Activated CD4-positive, alpha-beta memory T cell treated with anti-CD3 and anti-CD28 coated beads for 36 hours (primary cell): ENCODE measurements at regions not wholly inside any gene's neighbourhood (a gene's known extent, or its start where the extent isn't known, plus 50 kb on each side); places are given as distances from the start of the nearest gene placed in this dataset.

ENCODE experiments used
- CTCF ChIA-PET: fragments of 350-600 bp; sonication (Branson Sonifier 250); formaldehyde crosslinking; loops from one replicate; lab custom pipeline; 2021; ENCODE audit warnings: antibody characterized with exemption, inconsistent platforms; lab: Charles Lee
- POLR2A ChIA-PET: fragments of 350-600 bp; sonication (Branson Sonifier 250); formaldehyde crosslinking; loops from one replicate; lab custom pipeline; 2021; ENCODE audit warnings: antibody characterized with exemption; lab: Charles Lee
- DNase-seq: peaks from one replicate; pipeline ENCODE4 v3.0.0-alpha.2; 2020
- H3K27ac Mint-ChIP-seq: one replicate; pipeline ENCODE4 v1.8.0; 2021; ENCODE audit warnings: mixed read lengths
- H3K27me3 Mint-ChIP-seq: one replicate; pipeline ENCODE4 v1.8.0; 2021; ENCODE audit warnings: mixed read lengths
- H3K36me3 Mint-ChIP-seq: one replicate; pipeline ENCODE4 v1.8.0; 2021; ENCODE audit warnings: mixed read lengths
- H3K4me1 Mint-ChIP-seq: one replicate; pipeline ENCODE4 v1.8.0; 2021; ENCODE audit warnings: low read depth, mixed read lengths
- H3K4me3 Mint-ChIP-seq: one replicate; pipeline ENCODE4 v1.8.0; 2021; ENCODE audit warnings: mild to moderate bottlenecking, mixed read lengths
- H3K9me3 Mint-ChIP-seq: one replicate; pipeline ENCODE4 v1.8.0; 2021; ENCODE audit warnings: mixed read lengths
- intact Hi-C: fragments of 100-400 bp; cut with micrococcal nuclease; formaldehyde crosslinking; loops from one replicate; pipeline ENCODE4 v1.15.1; 2023

GRCh38 chr1:80023358-80023757 lies 1016.8 kb upstream of the ADGRL4 start:
- H3K27me3 Mint-ChIP-seq = no peaks in the 10 kb centered on the region
- H3K27ac Mint-ChIP-seq = no peak overlapping the region
- intact Hi-C loops = no loop called here
- no peaks in the 10 kb centered on the region for H3K4me1 Mint-ChIP-seq
- H3K4me3 Mint-ChIP-seq = no peak overlapping the region
- no peaks in the 10 kb centered on the region for H3K36me3 Mint-ChIP-seq
- ChIA-PET CTCF (no interaction called here), POLR2A (no interaction called here)
- DNase-seq = no peak
- peaks cover 5% of the 10 kb centered on the region for H3K9me3 Mint-ChIP-seq

GRCh38 chr1:80021891-80022290 lies 1015.4 kb upstream of the ADGRL4 start:
- intact Hi-C loops = no loop called here
- POLR2A ChIA-PET = no interaction called here

GRCh38 chr1:80018348-80018747 lies 1011.8 kb upstream of the ADGRL4 start:
- H3K27ac Mint-ChIP-seq = no peak overlapping the region
- H3K4me1 Mint-ChIP-seq = no peaks in the 10 kb centered on the region
- no peak overlapping the region for H3K4me3 Mint-ChIP-seq
- no peak for DNase-seq
- ChIA-PET POLR2A (no interaction called here), CTCF (no interaction called here)
- H3K9me3 Mint-ChIP-seq = peaks cover 3% of the 10 kb centered on the region
- no peaks in the 10 kb centered on the region for H3K36me3 Mint-ChIP-seq
- intact Hi-C loops = no loop called here
- H3K27me3 Mint-ChIP-seq = no peaks in the 10 kb centered on the region

More at GRCh38 chr1:80021891-80022290, 1015.4 kb upstream of the ADGRL4 start:
- Mint-ChIP-seq H3K4me1 (no peaks in the 10 kb centered on the region), H3K4me3 (no peak overlapping the region), H3K27ac (no peak overlapping the region), H3K27me3 (no peaks in the 10 kb centered on the region), H3K9me3 (peaks cover 3% of the 10 kb centered on the region), H3K36me3 (no peaks in the 10 kb centered on the region)
- DNase-seq = no peak
- CTCF ChIA-PET = no interaction called here

GRCh38 chr1:80008934-80009333 lies 1002.4 kb upstream of the ADGRL4 start:
- intact Hi-C loops = no loop called here
- H3K27ac Mint-ChIP-seq = no peak overlapping the region
- ChIA-PET POLR2A (no interaction called here), CTCF (no interaction called here)
- DNase-seq = no peak
- H3K9me3 Mint-ChIP-seq = peaks cover 9% of the 10 kb centered on the region
- H3K4me1 Mint-ChIP-seq = no peaks in the 10 kb centered on the region
- H3K4me3 Mint-ChIP-seq = no peak overlapping the region
- no peaks in the 10 kb centered on the region for H3K27me3 Mint-ChIP-seq
- H3K36me3 Mint-ChIP-seq = no peaks in the 10 kb centered on the region

GRCh38 chr1:80003250-80003649 lies 996.7 kb upstream of the ADGRL4 start:
- H3K36me3 Mint-ChIP-seq = no peaks in the 10 kb centered on the region
- CTCF ChIA-PET = no interaction called here
- DNase-seq = no peak
- peaks cover 12% of the 10 kb centered on the region for H3K9me3 Mint-ChIP-seq
- POLR2A ChIA-PET = no interaction called here
- no peak overlapping the region for H3K27ac Mint-ChIP-seq
- H3K27me3 Mint-ChIP-seq = no peaks in the 10 kb centered on the region
- intact Hi-C loops = no loop called here
- H3K4me1 Mint-ChIP-seq = no peaks in the 10 kb centered on the region
- no peak overlapping the region for H3K4me3 Mint-ChIP-seq

- POLR2A ChIA-PET = no interaction called here
- Mint-ChIP-seq H3K9me3 (peaks cover 2% of the 10 kb centered on the region), H3K4me3 (no peak overlapping the region), H3K27ac (no peak overlapping the region), H3K36me3 (no peaks in the 10 kb centered on the region), H3K4me1 (no peaks in the 10 kb centered on the region), H3K27me3 (no peaks in the 10 kb centered on the region)
- CTCF ChIA-PET = no interaction called here
- DNase-seq = no peak
- intact Hi-C loops = no loop called here
These were observed 981.9 kb upstream of the ADGRL4 start for GRCh38 chr1:79988401-79988800.

- H3K27ac Mint-ChIP-seq = no peak overlapping the region
- POLR2A ChIA-PET = no interaction called here
These were observed 975.7 kb upstream of the ADGRL4 start for GRCh38 chr1:79982211-79982610.

GRCh38 chr1:79981481-79981880 lies 975.0 kb upstream of the ADGRL4 start:
- no peak overlapping the region for H3K4me3 Mint-ChIP-seq
- peaks cover 4% of the 10 kb centered on the region for H3K9me3 Mint-ChIP-seq
- no peaks in the 10 kb centered on the region for H3K4me1 Mint-ChIP-seq
- intact Hi-C loops = no loop called here
- POLR2A ChIA-PET = no interaction called here
- H3K36me3 Mint-ChIP-seq = no peaks in the 10 kb centered on the region
- H3K27ac Mint-ChIP-seq = no peak overlapping the region
- DNase-seq = no peak
- H3K27me3 Mint-ChIP-seq = no peaks in the 10 kb centered on the region
- CTCF ChIA-PET = no interaction called here

More at GRCh38 chr1:79982211-79982610, 975.7 kb upstream of the ADGRL4 start:
- Mint-ChIP-seq H3K36me3 (no peaks in the 10 kb centered on the region), H3K9me3 (peaks cover 4% of the 10 kb centered on the region), H3K4me3 (no peak overlapping the region), H3K4me1 (no peaks in the 10 kb centered on the region), H3K27me3 (no peaks in the 10 kb centered on the region)
- CTCF ChIA-PET = no interaction called here
- intact Hi-C loops = no loop called here
- no peak for DNase-seq

GRCh38 chr1:79979346-79979745 lies 972.8 kb upstream of the ADGRL4 start:
- CTCF ChIA-PET = no interaction called here
- intact Hi-C loops = no loop called here
- POLR2A ChIA-PET = no interaction called here
- no peaks in the 10 kb centered on the region for H3K4me1 Mint-ChIP-seq
- H3K36me3 Mint-ChIP-seq = no peaks in the 10 kb centered on the region
- no peak for DNase-seq
- no peak overlapping the region for H3K4me3 Mint-ChIP-seq
- no peaks in the 10 kb centered on the region for H3K27me3 Mint-ChIP-seq
- no peak overlapping the region for H3K27ac Mint-ChIP-seq
- H3K9me3 Mint-ChIP-seq = peaks cover 4% of the 10 kb centered on the region

GRCh38 chr1:79976287-79976686 lies 969.8 kb upstream of the ADGRL4 start:
- Mint-ChIP-seq H3K36me3 (no peaks in the 10 kb centered on the region), H3K4me3 (no peak overlapping the region), H3K4me1 (no peaks in the 10 kb centered on the region), H3K27ac (no peak overlapping the region), H3K27me3 (no peaks in the 10 kb centered on the region), H3K9me3 (peaks cover 4% of the 10 kb centered on the region)
- intact Hi-C loops = no loop called here
- no peak for DNase-seq
- ChIA-PET POLR2A (no interaction called here), CTCF (no interaction called here)

GRCh38 chr1:79974659-79975058 lies 968.1 kb upstream of the ADGRL4 start:
- no peak overlapping the region for H3K4me3 Mint-ChIP-seq
- intact Hi-C loops = no loop called here
- no peak overlapping the region for H3K27ac Mint-ChIP-seq
- no peaks in the 10 kb centered on the region for H3K4me1 Mint-ChIP-seq
- H3K27me3 Mint-ChIP-seq = no peaks in the 10 kb centered on the region
- no peak for DNase-seq
- ChIA-PET CTCF (no interaction called here), POLR2A (no interaction called here)
- no peaks in the 10 kb centered on the region for H3K36me3 Mint-ChIP-seq
- peaks cover 4% of the 10 kb centered on the region for H3K9me3 Mint-ChIP-seq

- Mint-ChIP-seq H3K27ac (no peak overlapping the region), H3K4me1 (no peaks in the 10 kb centered on the region), H3K36me3 (no peaks in the 10 kb centered on the region), H3K9me3 (peaks cover 13% of the 10 kb centered on the region), H3K4me3 (no peak overlapping the region), H3K27me3 (no peaks in the 10 kb centered on the region)
- ChIA-PET CTCF (no interaction called here), POLR2A (no interaction called here)
- no peak for DNase-seq
- intact Hi-C loops = no loop called here
These were observed 963.4 kb upstream of the ADGRL4 start for GRCh38 chr1:79969886-79970285.

GRCh38 chr1:79966438-79966837 lies 959.9 kb upstream of the ADGRL4 start:
- intact Hi-C loops = no loop called here
- no peak overlapping the region for H3K4me3 Mint-ChIP-seq
- no peaks in the 10 kb centered on the region for H3K36me3 Mint-ChIP-seq
- H3K4me1 Mint-ChIP-seq = no peaks in the 10 kb centered on the region
- POLR2A ChIA-PET = no interaction called here
- CTCF ChIA-PET = no interaction called here
- H3K27ac Mint-ChIP-seq = no peak overlapping the region
- DNase-seq = no peak
- H3K27me3 Mint-ChIP-seq = no peaks in the 10 kb centered on the region
- H3K9me3 Mint-ChIP-seq = peaks cover 25% of the 10 kb centered on the region

- Mint-ChIP-seq H3K36me3 (no peaks in the 10 kb centered on the region), H3K9me3 (peaks cover 19% of the 10 kb centered on the region), H3K4me1 (no peaks in the 10 kb centered on the region), H3K27me3 (no peaks in the 10 kb centered on the region), H3K27ac (no peak overlapping the region), H3K4me3 (no peak overlapping the region)
- intact Hi-C loops = no loop called here
- POLR2A ChIA-PET = no interaction called here
- CTCF ChIA-PET = no interaction called here
- no peak for DNase-seq
These were observed 953.1 kb upstream of the ADGRL4 start for GRCh38 chr1:79959635-79960034.
